Anterior cingulate cortex (tissue), 58 donors: ENCODE measurements at regions not wholly inside any gene's neighbourhood (a gene's known extent, or its start where the extent isn't known, plus 50 kb on each side); places are given as distances from the start of the nearest gene placed in this dataset.

ENCODE experiments used
- DNase-seq, 58 donors: peaks; one replicate each; lab custom pipeline; 2025; lab: John Stamatoyannopoulos, UW

DNA sequence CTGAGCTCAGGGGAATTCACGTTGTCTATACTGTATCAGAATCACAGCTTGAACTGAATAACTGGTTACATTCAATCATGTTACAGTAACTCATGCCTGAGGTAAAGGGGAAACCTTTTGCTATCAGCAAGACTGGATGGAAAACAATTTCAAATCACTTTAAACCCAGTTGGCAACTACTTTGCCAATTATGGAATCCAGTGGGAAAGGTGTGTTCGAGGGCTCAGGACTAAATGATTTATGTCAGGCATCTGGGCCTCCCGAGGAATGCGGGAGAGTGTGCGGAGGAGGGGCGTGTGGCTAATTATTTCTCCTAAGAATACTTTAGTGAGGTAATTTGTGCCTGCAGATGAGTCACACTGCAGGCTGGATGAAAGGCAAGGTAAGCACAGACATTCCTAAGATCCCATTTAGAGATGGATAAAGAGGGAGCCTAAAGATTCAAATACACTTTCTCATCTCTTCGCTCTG lies 100.1 kb downstream of the HRH4 start:
- DNase-seq = peak in 1 of 58 donors; percentile 4

DNA sequence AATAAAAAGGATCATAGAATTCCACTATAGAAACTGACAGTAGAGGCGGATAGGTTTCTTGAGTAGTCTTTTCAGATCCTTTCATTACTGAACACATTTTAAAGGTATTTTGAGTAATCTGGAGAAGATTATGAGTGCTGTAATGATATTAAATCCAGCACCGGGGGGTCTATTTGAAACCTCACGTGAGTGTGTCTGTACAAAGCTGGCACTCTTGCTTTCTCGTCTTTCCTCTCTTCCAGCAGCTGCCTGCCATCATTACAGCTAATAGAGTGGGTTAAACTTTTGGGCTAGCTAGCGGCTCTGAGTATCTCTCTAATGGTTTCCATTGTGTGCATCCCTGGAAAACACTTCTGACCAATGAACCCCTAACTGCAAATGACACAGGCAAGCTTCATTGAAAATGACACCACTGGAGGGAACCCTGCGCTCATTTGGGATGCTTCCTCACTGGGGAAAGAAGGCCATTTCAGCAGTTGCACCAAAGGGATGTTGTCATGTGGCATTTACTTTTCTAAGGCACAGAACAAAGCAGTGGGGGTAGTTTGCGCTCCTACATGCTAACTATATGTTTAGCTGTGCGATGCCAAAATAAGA lies 101.0 kb downstream of the HRH4 start:
- DNase-seq = no peak

DNA sequence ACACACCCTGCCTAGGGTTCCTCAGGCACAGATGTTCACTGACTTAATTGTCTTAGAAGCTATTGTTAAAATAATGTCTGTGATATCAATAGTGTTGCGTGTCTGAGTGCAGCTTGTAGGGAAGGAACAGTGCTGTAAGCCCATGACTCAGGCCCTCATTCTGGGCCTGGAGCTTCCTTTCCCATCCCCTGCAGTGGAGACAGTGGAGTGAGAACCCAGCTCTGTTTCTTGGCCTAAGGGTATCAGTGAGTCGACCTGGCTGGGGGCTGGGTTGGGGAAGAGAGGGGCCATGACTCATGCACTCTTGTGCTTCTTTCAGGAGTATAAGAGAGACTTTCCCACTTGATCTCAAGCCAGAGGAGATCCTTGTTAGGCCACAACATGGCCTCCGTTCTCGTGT lies 106.8 kb downstream of the HRH4 start:
- DNase-seq = no peak

DNA sequence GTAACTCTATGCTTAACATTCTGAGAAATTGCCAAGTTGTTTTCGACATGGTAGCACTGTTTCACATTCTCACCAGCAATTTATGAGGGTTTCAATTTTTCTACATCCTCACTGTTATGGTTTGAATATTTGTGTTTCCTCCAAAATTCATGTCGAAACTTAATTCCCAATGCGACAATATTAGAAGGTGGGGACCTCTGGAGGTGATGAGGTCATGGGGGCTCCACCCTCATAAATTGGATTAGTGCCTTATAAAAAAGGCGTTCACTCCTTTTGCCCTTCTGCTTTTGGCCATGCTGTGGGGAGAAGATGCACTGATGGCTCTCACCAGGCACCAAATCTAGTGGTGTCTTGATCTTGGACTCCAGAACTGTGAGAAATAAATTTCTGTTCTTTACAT lies 110.3 kb downstream of the HRH4 start:
- DNase-seq = no peak

DNA sequence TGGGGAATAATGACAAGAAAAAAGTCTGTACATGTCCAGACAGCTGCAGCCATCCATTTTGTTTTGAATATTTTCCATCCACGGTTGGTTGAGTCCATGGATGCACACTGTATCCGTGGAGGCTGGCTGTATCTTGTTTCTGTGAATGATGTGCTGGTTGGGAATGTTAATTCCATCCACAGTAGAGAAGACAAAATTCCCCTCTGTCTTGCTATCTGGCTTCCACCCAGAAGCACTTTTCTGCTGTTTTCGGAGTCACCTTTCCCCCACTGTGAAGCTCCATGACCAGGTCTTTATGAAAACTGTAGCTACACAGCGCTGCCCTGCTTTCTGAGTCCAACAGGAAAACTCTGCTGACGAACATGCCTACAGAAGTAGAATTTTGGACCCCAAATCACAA lies 122.3 kb downstream of the HRH4 start:
- no peak for DNase-seq

DNA sequence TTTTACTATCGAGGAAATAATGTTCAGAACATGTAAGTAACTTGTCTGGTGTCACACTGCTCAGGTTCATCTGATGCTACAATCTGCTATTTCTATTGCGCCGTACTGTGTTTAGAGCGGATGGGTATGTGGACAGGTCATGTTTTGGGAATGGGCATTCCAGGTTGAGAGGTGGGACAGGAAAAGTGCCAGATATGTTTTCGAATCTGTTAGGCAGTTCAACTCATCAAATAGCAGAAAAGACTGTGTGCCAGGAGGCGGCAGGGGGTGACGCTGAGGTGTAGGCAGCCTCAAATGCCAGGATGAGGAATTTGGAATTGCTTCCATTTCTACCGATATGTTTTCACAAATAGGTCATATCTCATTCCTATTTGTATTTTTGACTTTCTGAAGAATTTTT lies 123.8 kb downstream of the HRH4 start:
- DNase-seq = no peak

DNA sequence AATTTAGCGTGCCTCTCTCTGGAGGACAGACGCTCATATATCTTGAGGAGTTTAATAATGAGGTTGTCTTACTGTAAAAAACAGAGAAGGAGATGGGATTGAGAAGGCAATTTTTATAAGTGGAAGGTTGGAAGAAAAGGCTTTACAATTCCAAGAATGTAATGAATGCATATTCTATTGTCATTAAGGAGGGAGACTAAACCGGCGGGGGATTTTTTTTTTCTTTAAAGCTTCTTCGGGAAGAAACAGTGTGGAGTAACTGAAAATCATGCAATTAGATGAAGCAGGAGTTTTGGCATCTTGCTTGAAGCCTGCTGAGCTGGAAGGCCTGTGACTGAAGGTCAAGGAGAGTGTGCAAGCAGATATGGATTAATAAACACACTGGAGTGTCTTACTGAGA lies 124.4 kb downstream of the HRH4 start:
- no peak for DNase-seq

DNA sequence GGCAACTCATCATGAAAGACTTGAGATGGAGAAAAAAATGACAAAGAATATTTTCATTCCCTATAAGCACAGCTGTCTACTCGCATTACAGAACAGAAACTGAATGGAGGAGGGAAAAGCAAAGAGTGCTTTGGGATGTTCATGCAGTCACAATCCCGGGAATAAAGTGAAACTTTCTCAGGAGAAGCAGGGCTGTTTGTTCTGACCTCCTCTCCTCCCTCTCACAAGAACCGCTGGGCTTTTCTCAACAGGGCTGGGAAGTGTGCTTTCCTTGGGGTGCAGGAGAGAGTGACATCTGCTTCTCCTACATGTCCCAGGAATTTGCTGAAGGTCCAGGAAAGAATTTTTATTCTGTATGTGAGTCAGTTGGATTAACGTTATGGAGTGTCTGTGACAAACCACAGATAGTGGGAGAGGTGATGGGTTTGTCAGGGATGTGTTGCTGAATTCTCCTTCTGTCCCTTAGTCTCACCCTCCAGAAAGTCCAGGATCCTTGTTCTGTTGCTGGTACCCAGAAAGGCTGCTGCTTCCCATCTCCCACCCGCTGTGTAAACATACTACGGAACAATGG lies 125.6 kb downstream of the HRH4 start:
- no peak for DNase-seq

DNA sequence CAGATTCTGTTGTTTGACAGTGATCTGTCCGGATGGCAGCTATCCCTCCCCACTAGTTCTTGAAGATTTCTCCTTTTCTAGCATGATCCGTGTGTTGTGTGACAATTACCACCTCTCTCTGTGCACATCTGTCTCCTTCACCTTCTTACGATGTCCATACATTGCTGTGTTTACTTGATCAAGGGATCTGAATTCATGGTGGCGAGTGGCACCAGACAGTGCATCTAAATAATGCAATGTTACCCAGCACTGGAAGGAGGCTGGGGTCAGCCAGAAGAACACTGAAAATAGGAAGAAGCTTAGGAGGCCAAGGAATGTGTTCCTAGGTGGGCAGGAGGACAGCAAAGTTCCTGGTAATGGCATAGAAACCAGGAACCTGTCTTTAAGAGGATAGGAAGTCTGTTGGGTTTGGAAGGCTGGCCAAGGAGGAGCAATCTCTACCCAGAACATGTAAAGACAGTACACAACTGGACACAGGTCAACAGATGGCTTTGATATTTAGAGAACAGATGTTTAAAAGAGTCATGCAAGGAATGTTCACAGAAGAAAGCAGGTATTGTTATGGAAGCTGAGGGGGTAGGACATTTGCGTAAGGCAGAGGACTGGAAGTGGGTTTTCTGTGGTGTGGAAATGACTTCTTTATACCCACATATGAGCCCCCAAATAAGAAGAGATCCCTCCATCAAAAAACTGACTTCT lies 126.4 kb downstream of the HRH4 start:
- DNase-seq = no peak

DNA sequence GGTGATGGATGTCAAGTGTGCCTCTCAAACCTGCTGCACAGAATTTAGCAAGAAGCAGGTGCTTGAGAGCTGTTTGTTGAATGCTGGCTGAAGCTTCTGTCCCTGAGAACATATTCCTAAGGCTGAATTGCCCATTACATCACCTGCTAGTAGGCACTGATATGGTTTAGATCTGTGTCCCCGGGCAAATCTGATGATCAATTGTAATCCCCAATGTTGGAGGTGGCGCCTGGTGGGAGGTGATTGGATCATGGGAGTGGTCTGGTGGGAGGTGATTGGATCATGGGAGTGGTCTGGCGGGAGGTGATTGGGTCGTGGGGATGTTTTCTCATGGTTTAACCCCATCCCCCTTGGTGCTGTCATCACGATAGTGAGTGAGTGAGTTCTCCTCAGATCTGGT lies 128.0 kb downstream of the HRH4 start:
- DNase-seq = no peak

DNA sequence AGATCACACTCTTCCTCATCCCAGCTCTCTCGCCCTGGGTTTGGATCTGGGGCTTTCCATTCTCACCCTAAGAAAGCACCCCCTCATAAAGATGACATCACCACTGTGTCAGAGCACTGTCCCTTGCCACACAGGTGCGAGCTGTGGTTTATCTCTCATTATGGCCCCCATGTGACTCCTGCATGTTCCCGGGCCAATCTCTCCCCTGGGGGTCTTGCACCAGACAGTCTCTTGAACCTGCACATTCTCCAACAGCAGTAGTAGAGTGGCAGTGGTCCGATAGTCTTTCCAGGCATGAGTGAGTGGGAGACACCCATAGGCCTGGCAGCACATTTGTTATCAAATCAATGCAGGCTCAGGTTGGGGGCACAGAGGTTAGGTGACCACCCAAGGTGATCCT lies 130.5 kb downstream of the HRH4 start:
- no peak for DNase-seq

DNA sequence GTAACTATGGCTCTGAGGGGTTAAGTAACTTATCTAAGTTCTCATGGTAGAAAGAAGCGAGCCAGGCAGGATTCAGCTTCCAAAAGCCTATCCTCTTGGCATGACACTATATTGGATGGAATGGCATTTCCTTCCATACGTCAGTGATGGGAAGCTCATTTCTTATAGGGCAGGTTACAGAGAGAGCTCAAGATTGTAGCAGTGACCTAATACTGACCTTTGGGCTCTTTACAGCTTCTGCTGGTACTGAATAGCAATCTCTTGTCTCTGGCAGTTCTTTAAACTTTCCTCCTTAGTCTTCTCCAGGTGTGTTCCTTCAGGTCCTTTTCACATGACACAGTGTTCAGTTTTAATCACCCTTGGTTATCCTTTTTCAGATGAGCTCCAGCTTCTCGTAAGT lies 133.0 kb downstream of the HRH4 start:
- DNase-seq = no peak

DNA sequence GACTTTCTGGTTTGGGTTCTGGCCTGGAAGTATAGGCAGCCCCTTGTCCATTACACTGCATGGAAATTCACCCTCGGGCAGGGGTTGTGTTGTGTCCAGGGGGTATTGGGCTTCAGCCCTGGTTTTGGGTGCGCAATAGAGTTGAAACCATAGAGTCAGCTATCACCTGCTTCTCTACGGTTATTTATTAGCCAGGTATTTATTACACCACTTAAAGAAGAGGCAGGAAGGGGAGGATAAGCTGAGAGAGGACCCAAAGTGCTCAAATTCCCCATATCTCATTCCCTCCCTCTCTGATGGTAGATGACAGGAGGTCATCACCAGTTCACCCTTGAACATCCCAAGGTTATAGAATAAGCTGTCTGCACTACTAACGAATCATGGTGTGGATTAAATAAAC lies 133.4 kb downstream of the HRH4 start:
- DNase-seq = no peak

DNA sequence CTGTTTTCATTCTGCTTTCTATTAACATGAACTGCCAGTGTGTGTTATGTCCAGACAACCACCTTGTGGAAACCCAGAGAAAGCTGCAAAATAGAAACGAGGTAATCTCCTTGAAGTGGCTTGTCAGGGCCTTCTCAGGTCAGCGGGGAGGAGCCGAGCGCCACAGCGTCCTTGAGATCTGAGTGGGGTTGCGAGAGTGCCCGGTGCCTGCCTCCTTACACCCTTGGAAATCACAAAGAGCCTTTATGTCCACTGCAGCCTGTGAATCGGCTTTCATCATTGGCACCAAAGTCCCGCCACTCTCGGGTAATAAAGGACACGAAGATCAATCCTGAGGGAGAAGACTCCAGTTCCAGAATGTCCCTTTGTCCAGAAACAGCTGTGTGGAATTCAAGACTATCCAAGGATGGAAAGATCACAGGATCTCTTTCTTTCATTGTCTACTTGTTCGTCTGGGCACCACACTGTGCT lies 135.2 kb downstream of the HRH4 start:
- DNase-seq = peak in 7 of 58 donors; percentile 1 to 22 (median 2)

DNA sequence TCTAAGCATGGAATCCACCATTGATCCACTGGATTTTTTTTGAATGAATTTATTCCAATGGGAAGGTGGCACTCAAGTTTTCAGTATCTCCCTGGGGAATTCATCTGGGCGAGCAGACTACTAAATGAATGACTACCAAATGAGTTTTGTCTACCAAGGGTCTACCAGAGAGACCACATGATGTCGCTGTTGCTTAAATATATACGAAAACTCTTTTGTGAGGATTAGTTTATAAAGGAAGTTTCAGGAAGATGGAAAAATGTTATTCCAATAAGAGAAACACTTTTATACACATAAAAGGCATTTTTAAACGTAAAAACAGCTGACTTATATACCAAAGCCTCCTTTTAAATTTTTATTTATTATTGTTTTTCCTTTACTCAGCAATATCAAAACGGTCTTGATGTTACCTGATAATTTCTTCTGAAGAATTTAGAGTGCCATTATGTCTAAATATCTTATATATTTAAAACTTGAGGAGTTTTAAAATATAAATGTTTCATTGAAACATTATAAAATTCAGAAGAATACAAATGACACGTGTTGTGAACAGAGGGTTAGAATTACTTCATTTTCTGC lies 139.7 kb downstream of the HRH4 start:
- DNase-seq = peak in 5 of 58 donors; percentile 0 to 44 (median 9)

DNA sequence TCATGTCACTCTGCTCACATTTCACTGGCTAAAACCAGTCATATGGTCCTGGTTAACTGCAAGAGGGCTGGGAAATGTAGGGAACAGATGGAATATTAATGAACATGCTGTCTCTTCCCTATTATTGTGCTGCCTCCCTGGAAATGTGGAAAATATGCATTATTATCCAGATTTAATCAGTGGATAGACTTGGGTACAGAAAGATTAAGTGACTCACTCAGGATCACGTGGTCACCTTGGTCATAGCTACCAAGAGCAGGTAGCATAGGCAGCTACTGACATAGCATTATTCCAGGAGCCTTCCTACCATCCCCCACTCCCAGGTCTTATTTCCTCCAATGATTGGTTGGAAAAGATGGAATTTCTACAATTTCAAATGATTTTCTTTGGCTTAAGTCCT lies 141.1 kb downstream of the HRH4 start:
- no peak for DNase-seq

DNA sequence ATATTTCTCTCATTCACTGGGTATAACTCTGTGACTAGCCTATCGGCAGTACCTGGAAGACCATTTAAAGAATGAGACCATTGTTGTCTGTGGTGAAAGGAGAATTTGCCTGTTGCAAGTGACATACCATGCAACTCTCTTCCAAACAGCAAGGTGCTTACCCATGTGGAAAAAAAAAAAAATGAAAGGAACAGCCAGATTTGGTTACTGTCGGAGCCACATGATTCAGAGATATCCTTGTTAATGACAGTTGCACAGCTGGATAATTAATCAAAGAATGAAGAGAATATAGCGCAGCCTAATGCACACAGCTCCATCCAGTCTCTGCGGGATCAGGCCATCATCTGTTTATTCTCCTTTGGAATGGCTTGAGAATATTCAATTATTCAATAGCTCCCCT lies 141.8 kb downstream of the HRH4 start:
- no peak for DNase-seq

DNA sequence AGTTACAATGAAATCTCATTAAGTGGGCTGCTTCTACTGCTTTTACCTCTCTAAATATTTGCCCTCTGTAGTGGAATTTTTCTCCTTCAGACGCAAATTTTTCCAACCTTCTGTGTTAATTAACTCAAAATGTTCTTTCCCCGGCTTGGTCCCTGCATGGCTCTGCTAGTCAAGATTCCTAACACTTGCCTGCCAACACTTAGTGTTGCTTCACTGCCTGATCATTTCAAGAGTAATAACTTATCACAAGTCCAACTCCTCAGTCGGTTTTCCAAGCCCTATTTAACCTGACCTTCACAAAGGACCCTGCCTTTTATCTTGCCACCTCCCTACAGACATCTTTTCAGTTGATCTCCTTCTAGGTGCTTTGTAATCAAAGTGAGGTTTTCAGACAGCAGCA lies 142.7 kb downstream of the HRH4 start:
- DNase-seq = no peak

DNA sequence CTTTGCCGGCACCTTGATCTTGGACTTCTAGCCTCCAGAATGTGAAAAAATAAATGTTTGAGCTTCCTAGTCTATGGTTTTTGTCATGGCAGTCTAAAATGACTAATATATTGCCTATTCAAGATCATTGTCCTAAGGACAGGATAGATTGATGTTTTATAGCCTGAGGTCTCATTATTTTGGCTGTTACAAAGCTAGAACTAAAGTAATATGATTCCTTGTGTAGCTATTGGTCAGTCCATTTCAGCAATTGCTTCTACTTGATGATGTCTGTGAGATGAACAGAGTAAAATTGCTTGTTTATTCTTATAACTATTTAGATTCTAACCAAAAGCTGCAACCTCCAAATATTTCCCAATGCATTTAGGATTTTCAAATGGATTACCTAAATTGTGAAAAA lies 145.0 kb downstream of the HRH4 start:
- no peak for DNase-seq

DNA sequence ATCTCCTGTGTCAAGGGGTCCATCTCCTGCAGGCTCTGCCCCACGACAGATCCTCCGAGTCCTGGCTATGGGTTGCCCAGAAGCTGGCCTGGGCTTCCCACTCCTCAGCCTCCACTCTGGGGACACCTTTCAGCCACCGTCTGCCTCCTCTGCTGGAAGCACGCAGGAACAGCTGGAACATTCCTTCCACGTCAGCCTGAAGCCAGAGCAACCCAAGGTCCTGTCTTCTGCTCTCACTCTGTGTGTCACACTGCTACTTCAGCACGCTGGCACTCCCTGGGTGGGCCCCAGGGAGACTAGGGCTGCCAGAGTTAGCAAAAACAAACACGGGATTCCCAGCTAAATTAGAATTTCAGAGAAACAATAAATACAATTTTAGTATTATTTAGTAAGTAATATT lies 148.8 kb downstream of the HRH4 start:
- no peak for DNase-seq

DNA sequence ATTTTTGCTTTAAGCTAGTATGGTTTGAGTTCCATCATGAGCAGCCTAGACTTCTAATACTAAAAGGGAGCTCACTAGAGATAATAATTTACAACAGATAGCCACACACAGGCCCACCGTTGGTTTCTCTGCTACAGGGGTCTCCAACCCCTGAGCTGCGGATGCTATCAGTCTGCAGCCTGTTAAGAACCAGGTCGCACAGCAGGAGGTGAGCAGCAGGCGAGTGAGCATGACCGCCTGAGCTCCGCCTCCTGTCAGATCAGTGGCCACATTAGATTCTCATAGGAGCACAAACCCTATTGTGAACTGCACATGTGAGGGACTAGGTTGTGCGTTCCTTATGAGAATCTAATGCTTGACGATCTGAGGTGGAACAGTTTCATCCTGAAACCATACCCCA lies 150.6 kb downstream of the HRH4 start:
- no peak for DNase-seq
